ENCODE measurements at regions not wholly inside any gene's neighbourhood (a gene's known extent, or its start where the extent isn't known, plus 50 kb on each side); places are given as distances from the start of the nearest gene placed in this dataset.

DNA sequence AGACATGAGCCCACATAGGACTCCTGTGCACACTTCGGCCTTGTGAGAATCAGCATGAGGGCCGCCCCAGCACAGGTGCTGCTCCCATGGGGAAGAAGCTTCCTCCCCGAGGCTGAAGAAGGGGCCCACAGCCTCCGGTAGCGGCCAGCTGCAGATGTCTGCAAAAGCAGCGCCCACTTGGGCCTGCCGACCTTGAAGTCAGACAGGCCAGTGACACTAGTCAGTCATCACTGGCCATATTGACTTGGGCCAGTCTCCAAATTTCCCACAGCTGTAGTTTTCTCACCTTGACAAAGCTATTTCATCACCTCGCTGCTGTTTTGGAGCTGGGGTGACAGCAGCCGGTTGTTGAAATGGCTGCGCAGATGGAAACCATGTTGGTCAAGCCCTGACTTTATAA is 83.0 kb downstream of the RIPK4 start:
- Mint-ChIP-seq H3K4me3 (ENCODE audit: unreplicated experiment) (no peak overlapping the region), H3K9me3 (ENCODE audit: unreplicated experiment) (no peaks in the 10 kb centered on the region), H3K4me1 (ENCODE audit: unreplicated experiment) (peaks cover 38% of the 10 kb centered on the region), H3K36me3 (ENCODE audit: unreplicated experiment) (no peaks in the 10 kb centered on the region), H3K27me3 (ENCODE audit: unreplicated experiment) (no peaks in the 10 kb centered on the region), H3K27ac (ENCODE audit: unreplicated experiment) (peak overlapping the region; percentile 88)
- DNase-seq (ENCODE audit: extremely low spot score, unreplicated experiment): no peak
- TF ChIP-seq CTCF (IDR thresholded peaks at IDR 0.05): no peak

- H3K9me3 Mint-ChIP-seq (ENCODE audit: unreplicated experiment): no peaks in the 10 kb centered on the region
- H3K4me3 Mint-ChIP-seq (ENCODE audit: unreplicated experiment): no peak overlapping the region
- H3K27ac Mint-ChIP-seq (ENCODE audit: unreplicated experiment): no peak overlapping the region
- no peaks in the 10 kb centered on the region for H3K27me3 Mint-ChIP-seq (ENCODE audit: unreplicated experiment)
- H3K4me1 Mint-ChIP-seq (ENCODE audit: unreplicated experiment): peaks cover 44% of the 10 kb centered on the region
- no peak for TF ChIP-seq CTCF (IDR thresholded peaks at IDR 0.05)
- DNase-seq (ENCODE audit: extremely low spot score, unreplicated experiment): no peak
- H3K36me3 Mint-ChIP-seq (ENCODE audit: unreplicated experiment): no peaks in the 10 kb centered on the region
These were observed 84.1 kb downstream of the RIPK4 start for GRCh38 chr21:41682719-41683179.

DNA sequence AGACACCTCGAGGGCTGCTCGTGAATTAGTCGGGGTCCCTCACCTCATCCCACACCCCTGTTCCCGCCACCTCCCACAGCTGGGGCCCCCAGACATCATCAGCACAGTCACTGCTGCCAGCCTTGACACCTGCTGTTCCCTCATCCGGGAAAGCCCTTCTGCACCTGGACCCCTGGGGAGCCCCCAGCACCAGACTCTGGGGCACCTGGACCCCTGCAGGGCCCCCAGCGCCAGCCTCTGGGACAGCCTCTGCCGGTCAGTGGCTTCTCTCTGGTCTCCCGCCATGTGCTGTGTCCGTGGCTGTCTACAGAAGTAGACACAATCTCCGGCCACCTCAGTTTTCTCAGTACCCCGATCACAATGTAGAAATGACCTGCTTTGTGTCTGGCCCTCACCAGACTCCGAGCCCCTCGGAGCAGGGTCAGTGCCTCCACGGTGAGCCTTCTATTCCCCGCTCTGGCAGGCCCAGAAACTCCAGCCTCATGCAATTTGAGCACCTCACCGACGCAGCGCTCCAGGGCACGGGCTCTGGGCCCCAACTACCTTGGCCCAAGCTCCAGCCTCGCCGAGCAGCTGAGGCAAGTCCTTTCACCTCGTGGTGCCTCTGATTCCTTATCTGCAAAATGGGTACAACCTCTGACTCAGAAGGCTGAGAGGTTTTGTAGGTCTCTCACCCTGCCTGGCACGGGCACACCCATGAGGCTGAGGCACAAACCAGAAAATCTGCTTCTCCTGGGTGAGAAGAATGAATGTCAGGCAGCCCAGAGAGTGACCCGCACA is 84.7 kb downstream of the RIPK4 start:
- no peak for DNase-seq (ENCODE audit: extremely low spot score, unreplicated experiment)
- Mint-ChIP-seq H3K4me3 (ENCODE audit: unreplicated experiment) (no peak overlapping the region), H3K27ac (ENCODE audit: unreplicated experiment) (no peak overlapping the region), H3K4me1 (ENCODE audit: unreplicated experiment) (peaks cover 49% of the 10 kb centered on the region), H3K36me3 (ENCODE audit: unreplicated experiment) (no peaks in the 10 kb centered on the region), H3K27me3 (ENCODE audit: unreplicated experiment) (no peaks in the 10 kb centered on the region), H3K9me3 (ENCODE audit: unreplicated experiment) (no peaks in the 10 kb centered on the region)
- no peak for TF ChIP-seq CTCF (IDR thresholded peaks at IDR 0.05)

DNA sequence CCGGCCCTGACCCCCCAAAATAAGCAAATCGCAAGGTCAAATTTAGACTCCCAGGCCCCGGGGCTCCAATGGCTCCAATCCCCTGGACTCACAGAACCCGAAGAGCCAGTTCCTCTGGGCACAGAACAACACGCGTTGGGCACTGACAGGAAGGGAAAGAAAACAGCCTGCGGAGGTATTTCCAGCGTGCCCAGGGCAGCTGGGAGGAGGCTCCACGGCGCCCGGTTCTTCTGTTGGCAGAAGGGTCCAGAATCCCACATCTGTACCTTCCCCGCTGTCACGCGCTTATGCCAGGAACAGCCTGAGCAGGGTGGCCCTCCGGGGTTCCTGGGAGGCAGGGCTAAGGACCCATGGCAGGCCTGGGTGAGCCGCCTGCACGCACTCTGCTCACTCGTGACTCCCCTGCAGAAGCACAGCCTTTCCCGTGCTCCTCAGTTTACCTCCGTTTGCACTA is 85.5 kb downstream of the RIPK4 start:
- no peak overlapping the region for H3K4me3 Mint-ChIP-seq (ENCODE audit: unreplicated experiment)
- no peaks in the 10 kb centered on the region for H3K27me3 Mint-ChIP-seq (ENCODE audit: unreplicated experiment)
- H3K4me1 Mint-ChIP-seq (ENCODE audit: unreplicated experiment): peaks cover 50% of the 10 kb centered on the region
- no peak for TF ChIP-seq CTCF (IDR thresholded peaks at IDR 0.05)
- no peaks in the 10 kb centered on the region for H3K36me3 Mint-ChIP-seq (ENCODE audit: unreplicated experiment)
- no peaks in the 10 kb centered on the region for H3K9me3 Mint-ChIP-seq (ENCODE audit: unreplicated experiment)
- H3K27ac Mint-ChIP-seq (ENCODE audit: unreplicated experiment): no peak overlapping the region
- DNase-seq (ENCODE audit: extremely low spot score, unreplicated experiment): no peak

GRCh38 chr21:41680444-41681347 is 86.2 kb downstream of the RIPK4 start:
- H3K4me1 Mint-ChIP-seq (ENCODE audit: unreplicated experiment): peaks cover 51% of the 10 kb centered on the region

More at GRCh38 chr21:41680444-41681347, 86.2 kb downstream of the RIPK4 start:
- no peak for TF ChIP-seq CTCF (IDR thresholded peaks at IDR 0.05)
- Mint-ChIP-seq H3K9me3 (ENCODE audit: unreplicated experiment) (no peaks in the 10 kb centered on the region), H3K27me3 (ENCODE audit: unreplicated experiment) (no peaks in the 10 kb centered on the region), H3K4me3 (ENCODE audit: unreplicated experiment) (no peak overlapping the region), H3K27ac (ENCODE audit: unreplicated experiment) (no peak overlapping the region), H3K36me3 (ENCODE audit: unreplicated experiment) (no peaks in the 10 kb centered on the region)
- no peak for DNase-seq (ENCODE audit: extremely low spot score, unreplicated experiment)

Data from osteocyte (in vitro differentiated cells).